HepG2 (cell line): ENCODE measurements at regions not wholly inside any gene's neighbourhood (a gene's known extent, or its start where the extent isn't known, plus 50 kb on each side); places are given as distances from the start of the nearest gene placed in this dataset.
A peak's percentile ranks its signal among the peaks of the same experiment; 100 is the strongest.

ENCODE experiments used
- ASH2L ChIP-seq: fragments of 300-600, 200-600 bp; sonication (generic); IDR thresholded peaks from 2 replicates; pipeline ENCODE4 v1.7.0; 2017; ENCODE audit warnings: low read depth, mild to moderate bottlenecking, moderate library complexity, mixed read lengths, low read length; ENCODE audit not compliant: insufficient read length
- CREM ChIP-seq, 2 experiments: sonication (generic) in 1 of 2; formaldehyde crosslinking in 1 of 2; IDR thresholded peaks; 2 replicates each; pipeline versions ENCODE4 v1.4.0 to v1.6.1; 2016 to 2020; ENCODE audit warnings: antibody characterized with exemption in 1 of 2, mild to moderate bottlenecking in 1 of 2, missing genetic modification reagents in 1 of 2
- FOSL2 ChIP-seq: sonication (generic); formaldehyde crosslinking; IDR thresholded peaks from 2 replicates; pipeline ENCODE4 v1.4.0; 2020; ENCODE audit warnings: missing genetic modification reagents
- HOXA3 ChIP-seq: sonication (generic); formaldehyde crosslinking; IDR thresholded peaks from 2 replicates; pipeline ENCODE4 v1.5.0; 2020; ENCODE audit warnings: missing genetic modification reagents
- KLF15 ChIP-seq: sonication (generic); formaldehyde crosslinking; IDR thresholded peaks from 2 replicates; pipeline ENCODE4 v1.8.1; 2023; ENCODE audit warnings: borderline replicate concordance, mild to moderate bottlenecking, inconsistent platforms, missing genetic modification reagents, mixed read lengths
- MED13 ChIP-seq: sonication (generic); formaldehyde crosslinking; IDR thresholded peaks from 2 replicates; pipeline ENCODE4 v1.5.0; 2020; ENCODE audit warnings: missing genetic modification reagents
- MIER2 ChIP-seq: IDR thresholded peaks from 2 replicates; pipeline ENCODE4 v1.6.1; 2016; ENCODE audit warnings: missing biosample characterization, missing genetic modification reagents
- NCOA5 ChIP-seq: sonication (generic); formaldehyde crosslinking; IDR thresholded peaks from 2 replicates; pipeline ENCODE4 v1.4.0; 2020; ENCODE audit warnings: missing genetic modification reagents
- SALL1 ChIP-seq: sonication (generic); formaldehyde crosslinking; IDR thresholded peaks from 2 replicates; pipeline ENCODE4 v1.8.0; 2022; ENCODE audit warnings: mild to moderate bottlenecking, missing genetic modification reagents
- SAP130 ChIP-seq: IDR thresholded peaks from 2 replicates; pipeline ENCODE4 v1.6.1; 2016; ENCODE audit warnings: low read depth
- ZBTB21 ChIP-seq: sonication (generic); formaldehyde crosslinking; IDR thresholded peaks from 2 replicates; pipeline ENCODE4 v1.4.0; 2020; ENCODE audit warnings: missing genetic modification reagents
- ZBTB38 ChIP-seq: sonication (generic); formaldehyde crosslinking; IDR thresholded peaks from 2 replicates; pipeline ENCODE4 v1.5.1; 2020; ENCODE audit warnings: mild to moderate bottlenecking, missing genetic modification reagents
- ZNF138 ChIP-seq: sonication (generic); formaldehyde crosslinking; IDR thresholded peaks from 2 replicates; pipeline ENCODE4 v1.5.0; 2020; ENCODE audit warnings: mild to moderate bottlenecking, low read depth, missing genetic modification reagents
- ZNF546 ChIP-seq: sonication (generic); formaldehyde crosslinking; conservative IDR thresholded peaks from 2 replicates; pipeline ENCODE4 v1.8.1; 2023; ENCODE audit warnings: mild to moderate bottlenecking, missing genetic modification reagents
- TF ChIP-seq, protein P1 (sequence below): sonication (generic); formaldehyde crosslinking; IDR thresholded peaks from 2 replicates; pipeline ENCODE4 v1.4.0; 2020; ENCODE audit warnings: missing genetic modification reagents
- TF ChIP-seq, protein P2 (sequence below): IDR thresholded peaks from 2 replicates; pipeline ENCODE4 v1.6.1; 2012; ENCODE audit warnings: inconsistent platforms

DNA sequence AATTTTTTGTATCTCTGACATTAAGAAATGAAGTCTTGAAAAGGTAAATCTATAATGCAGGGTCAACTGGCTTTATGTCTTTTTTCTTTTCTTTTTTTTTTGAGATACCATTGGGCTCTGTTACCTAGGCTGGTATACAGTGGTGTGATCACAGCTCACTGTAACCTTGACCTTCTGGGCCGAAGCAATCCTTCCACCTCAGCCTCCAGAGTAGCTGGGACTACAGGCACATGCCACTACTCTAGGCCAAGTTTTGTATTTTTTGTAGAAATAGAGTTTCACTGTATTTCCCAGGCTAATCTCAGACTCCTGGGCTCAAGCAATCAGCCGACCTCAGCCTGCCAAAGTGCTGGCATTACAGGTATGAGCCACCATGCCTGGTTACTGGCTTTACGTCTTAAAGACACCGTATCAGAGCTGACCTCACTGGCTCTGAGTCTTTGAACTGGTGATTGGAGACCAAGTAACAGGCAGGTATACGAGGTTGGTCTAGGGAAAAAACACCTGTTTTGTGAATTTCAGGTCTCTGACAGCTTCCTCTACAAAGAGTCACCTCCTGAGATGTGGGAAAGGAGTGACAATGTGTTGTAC is 70.4 kb upstream of the GPBP1 start (continued):
- TF ChIP-seq, protein P1, sequence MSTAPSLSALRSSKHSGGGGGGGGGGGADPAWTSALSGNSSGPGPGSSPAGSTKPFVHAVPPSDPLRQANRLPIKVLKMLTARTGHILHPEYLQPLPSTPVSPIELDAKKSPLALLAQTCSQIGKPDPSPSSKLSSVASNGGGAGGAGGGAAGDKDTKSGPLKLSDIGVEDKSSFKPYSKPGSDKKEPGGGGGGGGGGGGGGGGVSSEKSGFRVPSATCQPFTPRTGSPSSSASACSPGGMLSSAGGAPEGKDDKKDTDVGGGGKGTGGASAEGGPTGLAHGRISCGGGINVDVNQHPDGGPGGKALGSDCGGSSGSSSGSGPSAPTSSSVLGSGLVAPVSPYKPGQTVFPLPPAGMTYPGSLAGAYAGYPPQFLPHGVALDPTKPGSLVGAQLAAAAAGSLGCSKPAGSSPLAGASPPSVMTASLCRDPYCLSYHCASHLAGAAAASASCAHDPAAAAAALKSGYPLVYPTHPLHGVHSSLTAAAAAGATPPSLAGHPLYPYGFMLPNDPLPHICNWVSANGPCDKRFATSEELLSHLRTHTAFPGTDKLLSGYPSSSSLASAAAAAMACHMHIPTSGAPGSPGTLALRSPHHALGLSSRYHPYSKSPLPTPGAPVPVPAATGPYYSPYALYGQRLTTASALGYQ (CRISPR knock-in tag), result 0 out of 2 replicates have a peak, but pooled peaks have one; percentile 1
- TF ChIP-seq ASH2L (peak; percentile 50), NCOA5 (CRISPR knock-in tag) (no peak), SAP130 (CRISPR knock-in tag) (0 out of 2 replicates have a peak, but pooled peaks have one; percentile 7), MIER2 (no peak), HOXA3 (peak; percentile 17; the same call in 1 of the 2 replicates), ZBTB38 (CRISPR knock-in tag) (0 out of 2 replicates have a peak, but pooled peaks have one; percentile 44), ZBTB21 (CRISPR knock-in tag) (no peak), MED13 (CRISPR knock-in tag) (no peak), KLF15 (CRISPR knock-in tag) (no peak), CREM (IDR thresholded peaks at IDR 0.05) (peak; percentile 3; the same call in 1 of the 2 replicates), CREM (CRISPR knock-in tag; IDR thresholded peaks at IDR 0.05) (no peak), FOSL2 (CRISPR knock-in tag) (no peak), ZNF138 (CRISPR knock-in tag) (0 out of 2 replicates have a peak, but pooled peaks have one; percentile 67), ZNF546 (CRISPR knock-in tag) (0 out of 2 replicates have a peak, but pooled peaks have one; percentile 20), SALL1 (CRISPR knock-in tag) (0 out of 2 replicates have a peak, but pooled peaks have one; percentile 34)
- TF ChIP-seq, protein P2, sequence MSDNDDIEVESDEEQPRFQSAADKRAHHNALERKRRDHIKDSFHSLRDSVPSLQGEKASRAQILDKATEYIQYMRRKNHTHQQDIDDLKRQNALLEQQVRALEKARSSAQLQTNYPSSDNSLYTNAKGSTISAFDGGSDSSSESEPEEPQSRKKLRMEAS, result 0 out of 2 replicates have a peak, but pooled peaks have one; percentile 19
- TF ChIP-seq, all 625 proteins: peak for 35
